Upper lobe of left lung (tissue), 6 donors: ENCODE measurements at regions not wholly inside any gene's neighbourhood (a gene's known extent, or its start where the extent isn't known, plus 50 kb on each side); places are given as distances from the start of the nearest gene placed in this dataset.
A peak's percentile ranks its signal among the peaks of the same experiment; 100 is the strongest.

Experiments
- ATAC-seq, 2 donors: fragments of 200-7000 bp; cut with Tn5 transposase; one replicate each; pipeline ENCODE4 v1.9.1; 2022; ENCODE audit warnings: mild to moderate bottlenecking in 2 of 2, moderate library complexity in 2 of 2; ENCODE audit not compliant: low FRiP score in 2 of 2
- DNase-seq, 2 donors: peaks; one replicate each; pipeline ENCODE4 v3.0.0-alpha.2; 2019 to 2020
- H3K27ac ChIP-seq, 4 donors: fragments of 200-600 bp; sonication (generic); one replicate each; pipeline ENCODE4 v1.5.1; 2016 to 2019
- H3K27me3 ChIP-seq, 4 donors: fragments of 200-600 bp; sonication (generic); one replicate each; pipeline ENCODE4 v1.5.1; 2017 to 2019
- H3K36me3 ChIP-seq, 4 donors: fragments of 200-600 bp; sonication (generic); one replicate each; pipeline ENCODE4 v1.5.1; 2016 to 2019
- H3K4me1 ChIP-seq, 4 donors: fragments of 200-600 bp; sonication (generic); one replicate each; pipeline ENCODE4 v1.5.1; 2018 to 2019
- H3K4me3 ChIP-seq, 4 donors: fragments of 200-600 bp; sonication (generic); one replicate each; pipeline ENCODE4 v1.5.1; 2017 to 2019; ENCODE audit warnings: mild to moderate bottlenecking in 2 of 4, moderate library complexity in 1 of 4
- H3K9me3 ChIP-seq, 4 donors: fragments of 200-600 bp; sonication (generic); one replicate each; pipeline ENCODE4 v1.5.1; 2018 to 2019
- CTCF ChIP-seq, 6 experiments: fragments of 450-650 bp in 4 of 6; fragments of 200-600 bp in 2 of 6; sonication (generic) in 2 of 6; IDR thresholded peaks; one replicate each; pipeline ENCODE4 v1.5.1; 2016 to 2019; ENCODE audit warnings: antibody characterized with exemption in 6 of 6
- EP300 ChIP-seq, 4 donors: sonication (generic); formaldehyde crosslinking; IDR thresholded peaks; one replicate each; pipeline ENCODE4 v1.5.1; 2017; ENCODE audit warnings: antibody characterized with exemption in 4 of 4, control low read depth in 2 of 4
- POLR2A ChIP-seq, 4 donors: fragments of 450-650 bp; IDR thresholded peaks; one replicate each; pipeline ENCODE4 v1.5.1; 2016 to 2017; ENCODE audit warnings: antibody characterized with exemption in 4 of 4, mild to moderate bottlenecking in 2 of 4
- POLR2AphosphoS5 ChIP-seq, 2 donors: sonication (generic); formaldehyde crosslinking; IDR thresholded peaks; one replicate each; pipeline ENCODE4 v1.5.1; 2017; ENCODE audit warnings: antibody characterized with exemption in 2 of 2
- WGBS, 2 donors: methylation state at CpG; one replicate each; pipeline ENCODE4 v1.1.5; 2017 to 2018; 5-methylcytosine and 5-hydroxymethylcytosine counted together
- donor health status: DM: no; HTN: no; CAD: no; lungs with moderate emphysema.
- donor health status: DM: no; HTN: yes; CAD: no; lungs with severe emphysema.

- DNase-seq (no peak), ATAC-seq (no peak)
- Histone ChIP-seq H3K27me3 (no peaks in the 10 kb centered on the region), H3K36me3 (no peaks in the 10 kb centered on the region), H3K4me3 (no peak overlapping the region), H3K4me1 (no peaks in the 10 kb centered on the region), H3K9me3 (no peaks in the 10 kb centered on the region), H3K27ac (no peak overlapping the region)
- WGBS, 2 donors = 96 to 98% methylated on average over 3 of the region's 3 CpGs
- TF ChIP-seq POLR2AphosphoS5 (IDR thresholded peaks at IDR 0.05) = no peak
- no peak for TF ChIP-seq EP300 (IDR thresholded peaks at IDR 0.05)
- TF ChIP-seq CTCF (IDR thresholded peaks at IDR 0.05) = no peak
- no peak for TF ChIP-seq POLR2A (IDR thresholded peaks at IDR 0.05)
Observed at GRCh38 chr3:20343790-20344189, 157.8 kb upstream of the SGO1 start.

- no peak overlapping the region for H3K4me3 ChIP-seq
- DNase-seq (peak in 1 of 2 donors; percentile 66), ATAC-seq (peak; percentile 51 to 87)
- TF ChIP-seq EP300 (IDR thresholded peaks at IDR 0.05) (no peak), CTCF (IDR thresholded peaks at IDR 0.05) (peak; percentile 28 to 83 (median 70))
- no peaks in the 10 kb centered on the region for H3K4me1 ChIP-seq
- H3K27me3 ChIP-seq = no peaks in the 10 kb centered on the region
- no peak overlapping the region for H3K27ac ChIP-seq
- H3K36me3 ChIP-seq = no peaks in the 10 kb centered on the region
- no peaks in the 10 kb centered on the region for H3K9me3 ChIP-seq
- WGBS, 2 donors = 27 to 30% methylated on average over 6 of the region's 6 CpGs
Observed at GRCh38 chr3:20340324-20340928, 154.4 kb upstream of the SGO1 start.

- DNase-seq (no peak), ATAC-seq (no peak)
- TF ChIP-seq CTCF (IDR thresholded peaks at IDR 0.05) (no peak), POLR2A (IDR thresholded peaks at IDR 0.05) (no peak), EP300 (IDR thresholded peaks at IDR 0.05) (no peak), POLR2AphosphoS5 (IDR thresholded peaks at IDR 0.05) (no peak)
- Histone ChIP-seq H3K9me3 (no peaks in the 10 kb centered on the region), H3K27me3 (no peaks in the 10 kb centered on the region), H3K27ac (no peak overlapping the region), H3K36me3 (no peaks in the 10 kb centered on the region), H3K4me1 (no peaks in the 10 kb centered on the region), H3K4me3 (no peak overlapping the region)
Observed at GRCh38 chr3:20336572-20336971, 150.6 kb upstream of the SGO1 start.

- H3K27ac ChIP-seq = no peak overlapping the region
- H3K4me3 ChIP-seq = no peak overlapping the region
- 83 to 86% methylated on average over 2 of the region's 2 CpGs for WGBS, 2 donors
- H3K4me1 ChIP-seq = no peaks in the 10 kb centered on the region
- TF ChIP-seq EP300 (IDR thresholded peaks at IDR 0.05) (no peak), CTCF (IDR thresholded peaks at IDR 0.05) (no peak), POLR2A (IDR thresholded peaks at IDR 0.05) (no peak), POLR2AphosphoS5 (IDR thresholded peaks at IDR 0.05) (no peak)
- ATAC-seq (no peak), DNase-seq (no peak)
- H3K9me3 ChIP-seq = no peaks in the 10 kb centered on the region
- H3K27me3 ChIP-seq = no peaks in the 10 kb centered on the region
- H3K36me3 ChIP-seq = no peaks in the 10 kb centered on the region
Observed at GRCh38 chr3:20334842-20335241, 148.8 kb upstream of the SGO1 start.

- H3K4me3 ChIP-seq = no peak overlapping the region
- no peaks in the 10 kb centered on the region for H3K4me1 ChIP-seq
- DNase-seq (no peak), ATAC-seq (no peak)
- H3K9me3 ChIP-seq = no peaks in the 10 kb centered on the region
- no peak overlapping the region for H3K27ac ChIP-seq
- no peaks in the 10 kb centered on the region for H3K36me3 ChIP-seq
- TF ChIP-seq POLR2AphosphoS5 (IDR thresholded peaks at IDR 0.05) (no peak), EP300 (IDR thresholded peaks at IDR 0.05) (no peak), POLR2A (IDR thresholded peaks at IDR 0.05) (no peak), CTCF (IDR thresholded peaks at IDR 0.05) (no peak)
- no peaks in the 10 kb centered on the region for H3K27me3 ChIP-seq
- 88 to 93% methylated on average over 1 of the region's 1 CpG for WGBS, 2 donors
Observed at GRCh38 chr3:20327889-20328288, 141.9 kb upstream of the SGO1 start.
